VCaP (cell line): ENCODE measurements at regions not wholly inside any gene's neighbourhood (a gene's known extent, or its start where the extent isn't known, plus 50 kb on each side); places are given as distances from the start of the nearest gene placed in this dataset.

Experiments used
- H3K27ac ChIP-seq: fragments of 450-650 bp; 2 replicates; pipeline ENCODE4 v1.5.1; 2017
- CTCF ChIP-seq: fragments of 450-650 bp; conservative IDR thresholded peaks from 2 replicates; pipeline ENCODE4 v1.5.1; 2017; ENCODE audit warnings: mild to moderate bottlenecking, moderate library complexity

GRCh38 chr10:36178616-36179015 lies 536.5 kb upstream of the FZD8 start:
- TF ChIP-seq CTCF, result no peak
- no peak overlapping the region for H3K27ac ChIP-seq

GRCh38 chr10:36177071-36177470 lies 535.0 kb upstream of the FZD8 start:
- H3K27ac ChIP-seq, result no peak overlapping the region
- TF ChIP-seq CTCF, result no peak

GRCh38 chr10:36175954-36176353 lies 533.9 kb upstream of the FZD8 start:
- no peak overlapping the region for H3K27ac ChIP-seq
- no peak for TF ChIP-seq CTCF

GRCh38 chr10:36173364-36173763 lies 531.3 kb upstream of the FZD8 start:
- peak overlapping the region; percentile 48 for H3K27ac ChIP-seq
- no peak for TF ChIP-seq CTCF

GRCh38 chr10:36171953-36172940 lies 530.2 kb upstream of the FZD8 start:
- peak overlapping the region; percentile 48 for H3K27ac ChIP-seq

GRCh38 chr10:36171556-36171952 lies 529.5 kb upstream of the FZD8 start:
- H3K27ac ChIP-seq, result no peak overlapping the region

More at GRCh38 chr10:36171953-36172940, 530.2 kb upstream of the FZD8 start:
- no peak for TF ChIP-seq CTCF

More at GRCh38 chr10:36171556-36171952, 529.5 kb upstream of the FZD8 start:
- TF ChIP-seq CTCF, result no peak
